SK-N-SH treated with all-trans-retinoic acid at 6 μM for 48 hours (cell line): ENCODE measurements at regions not wholly inside any gene's neighbourhood (a gene's known extent, or its start where the extent isn't known, plus 50 kb on each side); places are given as distances from the start of the nearest gene placed in this dataset.

Experiments
- ATAC-seq: fragments of 200-7000 bp; cut with Tn5 transposase; 3 replicates; pipeline ENCODE4 v1.9.1; 2020; ENCODE audit warnings: mild to moderate bottlenecking, moderate library complexity
- ARNTL ChIP-seq: fragments of 450-650 bp; formaldehyde crosslinking; IDR thresholded peaks from 2 replicates; pipeline ENCODE4 v1.5.0; 2020; ENCODE audit warnings: low read depth, mild to moderate bottlenecking, moderate library complexity, borderline replicate concordance
- BACH2 ChIP-seq: fragments of 250-450 bp; sonication (Bioruptor Pico); IDR thresholded peaks from 2 replicates; pipeline ENCODE4 v1.9.0; 2021; ENCODE audit warnings: mild to moderate bottlenecking, borderline replicate concordance
- CREB5 ChIP-seq: fragments of 250-450 bp; sonication (Bioruptor Pico); IDR thresholded peaks from 2 replicates; pipeline ENCODE4 v1.5.1; 2020; ENCODE audit warnings: low read depth, mild to moderate bottlenecking, moderate library complexity
- CSDC2 ChIP-seq: fragments of 250-450 bp; sonication (Bioruptor Pico); IDR thresholded peaks from 2 replicates; pipeline ENCODE4 v1.5.0; 2020; ENCODE audit warnings: mild to moderate bottlenecking, moderate library complexity
- CSRNP3 ChIP-seq: fragments of 250-450 bp; sonication (Bioruptor Pico); IDR thresholded peaks from 2 replicates; pipeline ENCODE4 v1.5.1; 2021; ENCODE audit warnings: mild to moderate bottlenecking, moderate library complexity
- ESRRG ChIP-seq: fragments of 250-450 bp; sonication (Bioruptor Pico); IDR thresholded peaks from 2 replicates; pipeline ENCODE4 v1.6.1; 2021; ENCODE audit warnings: mild to moderate bottlenecking
- GLIS3 ChIP-seq: fragments of 250-450 bp; sonication (Bioruptor Pico); IDR thresholded peaks from 2 replicates; pipeline ENCODE4 v1.5.0; 2020; ENCODE audit warnings: mild to moderate bottlenecking, moderate library complexity
- OSR1 ChIP-seq: fragments of 250-450 bp; sonication (Bioruptor Pico); IDR thresholded peaks from 2 replicates; pipeline ENCODE4 v1.8.0; 2022; ENCODE audit warnings: moderate library complexity, mild to moderate bottlenecking, inconsistent platforms
- PATZ1 ChIP-seq: fragments of 250-450 bp; sonication (Bioruptor Pico); IDR thresholded peaks from 2 replicates; pipeline ENCODE4 v1.8.0; 2020; ENCODE audit warnings: mild to moderate bottlenecking, moderate library complexity, borderline replicate concordance
- POU6F1 ChIP-seq: fragments of 250-450 bp; sonication (Bioruptor Pico); IDR thresholded peaks from 2 replicates; pipeline ENCODE4 v1.8.0; 2021; ENCODE audit warnings: low read depth, mild to moderate bottlenecking, moderate library complexity, borderline replicate concordance
- RARB ChIP-seq: fragments of 250-450 bp; sonication (Bioruptor Pico); IDR thresholded peaks from 2 replicates; pipeline ENCODE4 v1.8.0; 2021; ENCODE audit warnings: mild to moderate bottlenecking, moderate library complexity
- SNAI2 ChIP-seq: fragments of 250-450 bp; sonication (Bioruptor Pico); IDR thresholded peaks from 2 replicates; pipeline ENCODE4 v1.5.0; 2020; ENCODE audit warnings: mild to moderate bottlenecking, moderate library complexity
- TCF4 ChIP-seq: fragments of 250-450 bp; sonication (Bioruptor Pico); IDR thresholded peaks from 2 replicates; pipeline ENCODE4 v1.8.0; 2021; ENCODE audit warnings: mild to moderate bottlenecking, moderate library complexity, borderline replicate concordance
- TOX ChIP-seq: fragments of 250-450 bp; sonication (Bioruptor Pico); IDR thresholded peaks from 2 replicates; pipeline ENCODE4 v1.8.0; 2021; ENCODE audit warnings: mild to moderate bottlenecking, moderate library complexity, borderline replicate concordance
- TSHZ2 ChIP-seq: fragments of 250-450 bp; sonication (Bioruptor Pico); IDR thresholded peaks from 2 replicates; pipeline ENCODE4 v1.5.0; 2020; ENCODE audit warnings: mild to moderate bottlenecking, moderate library complexity
- ZC3H10 ChIP-seq: fragments of 250-450 bp; sonication (Bioruptor Pico); IDR thresholded peaks from 2 replicates; pipeline ENCODE4 v1.5.1; 2021; ENCODE audit warnings: mild to moderate bottlenecking, moderate library complexity
- ZFP3 ChIP-seq: fragments of 250-450 bp; sonication (Bioruptor Pico); IDR thresholded peaks from 2 replicates; pipeline ENCODE4 v1.5.0; 2020; ENCODE audit warnings: mild to moderate bottlenecking, moderate library complexity
- ZNF565 ChIP-seq: fragments of 450-650 bp; formaldehyde crosslinking; conservative IDR thresholded peaks from 2 replicates; pipeline ENCODE4 v1.5.0; 2020; ENCODE audit warnings: low read depth, mild to moderate bottlenecking, moderate library complexity
- ZNF70 ChIP-seq: fragments of 450-650 bp; formaldehyde crosslinking; IDR thresholded peaks from 2 replicates; pipeline ENCODE4 v1.5.0; 2020; ENCODE audit warnings: mild to moderate bottlenecking, moderate library complexity
- ZNF8 ChIP-seq: fragments of 450-650 bp; formaldehyde crosslinking; IDR thresholded peaks from 2 replicates; pipeline ENCODE4 v1.5.0; 2020; ENCODE audit warnings: mild to moderate bottlenecking, moderate library complexity

GRCh38 chr4:179751669-179752068 is 2309.4 kb upstream of the AGA start:
- no peak for ATAC-seq
- no peak for TF ChIP-seq TSHZ2 (CRISPR knock-in tag)
- no peak for TF ChIP-seq GLIS3 (CRISPR knock-in tag)
- no peak for TF ChIP-seq CSDC2
- no peak for TF ChIP-seq CREB5 (CRISPR knock-in tag)
- TF ChIP-seq ZC3H10 = no peak
- TF ChIP-seq ARNTL = no peak
- no peak for TF ChIP-seq ZFP3
- TF ChIP-seq ZNF565 (CRISPR knock-in tag) = no peak
- no peak for TF ChIP-seq ZNF70 (CRISPR knock-in tag)
- TF ChIP-seq ZNF8 = no peak
- no peak for TF ChIP-seq RARB (CRISPR knock-in tag)
- TF ChIP-seq TCF4 (CRISPR knock-in tag) = no peak
- no peak for TF ChIP-seq ESRRG (CRISPR knock-in tag)
- no peak for TF ChIP-seq CSRNP3 (CRISPR knock-in tag)

- no peak for ATAC-seq
- TF ChIP-seq ZC3H10 = no peak
- no peak for TF ChIP-seq OSR1
- TF ChIP-seq TOX (CRISPR knock-in tag) = no peak
- no peak for TF ChIP-seq ESRRG (CRISPR knock-in tag)
- TF ChIP-seq SNAI2 (CRISPR knock-in tag) = no peak
- TF ChIP-seq ZFP3 = no peak
- no peak for TF ChIP-seq CSDC2
- TF ChIP-seq GLIS3 (CRISPR knock-in tag) = no peak
- no peak for TF ChIP-seq CSRNP3 (CRISPR knock-in tag)
- TF ChIP-seq ZNF70 (CRISPR knock-in tag) = no peak
- TF ChIP-seq, all 23 proteins: peak for 0
These were observed 2313.1 kb upstream of the AGA start for GRCh38 chr4:179755322-179755721.

- no peak for ATAC-seq
These were observed 2315.4 kb upstream of the AGA start for GRCh38 chr4:179757641-179758040.

More at GRCh38 chr4:179757641-179758040, 2315.4 kb upstream of the AGA start:
- no peak for TF ChIP-seq GLIS3 (CRISPR knock-in tag)
- TF ChIP-seq ARNTL = no peak
- no peak for TF ChIP-seq POU6F1 (CRISPR knock-in tag)
- no peak for TF ChIP-seq CSDC2
- TF ChIP-seq BACH2 (CRISPR knock-in tag) = no peak
- no peak for TF ChIP-seq PATZ1 (CRISPR knock-in tag)
- TF ChIP-seq SNAI2 (CRISPR knock-in tag) = no peak
- no peak for TF ChIP-seq TOX (CRISPR knock-in tag)
- TF ChIP-seq CREB5 (CRISPR knock-in tag) = no peak
- no peak for TF ChIP-seq ESRRG (CRISPR knock-in tag)
- no peak for TF ChIP-seq ZNF70 (CRISPR knock-in tag)
- TF ChIP-seq OSR1 = no peak
- TF ChIP-seq ZFP3 = no peak
- TF ChIP-seq ZNF565 (CRISPR knock-in tag) = no peak
